HG03064 (cell line): ENCODE measurements at regions not wholly inside any gene's neighbourhood (a gene's known extent, or its start where the extent isn't known, plus 50 kb on each side); places are given as distances from the start of the nearest gene placed in this dataset.

ENCODE experiments used
- ATAC-seq: cut with Tn5 transposase; IDR thresholded peaks from one replicate; pipeline ENCODE4 v1.9.1; 2021; ENCODE audit warnings: low read depth; ENCODE audit not compliant: unreplicated experiment

GRCh38 chr10:124267231-124267885, 151.4 kb downstream of the OAT start:
- ATAC-seq, result no peak

- ATAC-seq, result no peak
Observed at GRCh38 chr10:124266468-124267230, 152.1 kb downstream of the OAT start.

GRCh38 chr10:124265776-124266467, 152.8 kb downstream of the OAT start:
- ATAC-seq, result no peak

- ATAC-seq, result no peak
Observed at GRCh38 chr10:124265391-124265745, 153.4 kb downstream of the OAT start.

- ATAC-seq, result no peak
Observed at GRCh38 chr10:124264711-124265390, 153.9 kb downstream of the OAT start.

GRCh38 chr10:124264271-124264670, 154.5 kb downstream of the OAT start:
- no peak for ATAC-seq

GRCh38 chr10:124263726-124264125, 155.0 kb downstream of the OAT start:
- ATAC-seq, result no peak

- no peak for ATAC-seq
Observed at GRCh38 chr10:124262971-124263370, 155.8 kb downstream of the OAT start.

GRCh38 chr10:124262234-124262865, 156.4 kb downstream of the OAT start:
- no peak for ATAC-seq

GRCh38 chr10:124259139-124259825, 159.4 kb downstream of the OAT start:
- ATAC-seq, result no peak

GRCh38 chr10:124257781-124258180, 160.9 kb downstream of the OAT start:
- no peak for ATAC-seq

GRCh38 chr10:124256151-124256550, 162.6 kb downstream of the OAT start:
- ATAC-seq, result no peak

- ATAC-seq, result no peak
Observed at GRCh38 chr10:124255556-124255955, 162.2 kb upstream of the CHST15 start.

GRCh38 chr10:124254490-124254889, 161.1 kb upstream of the CHST15 start:
- ATAC-seq, result no peak

- ATAC-seq, result no peak
Observed at GRCh38 chr10:124253006-124253405, 159.6 kb upstream of the CHST15 start.

- ATAC-seq, result no peak
Observed at GRCh38 chr10:124252097-124252715, 158.8 kb upstream of the CHST15 start.

GRCh38 chr10:124251317-124252065, 158.1 kb upstream of the CHST15 start:
- ATAC-seq, result no peak

GRCh38 chr10:124250506-124250905, 157.1 kb upstream of the CHST15 start:
- ATAC-seq, result no peak
